Spleen (tissue), 11 donors: ENCODE measurements at regions not wholly inside any gene's neighbourhood (a gene's known extent, or its start where the extent isn't known, plus 50 kb on each side); places are given as distances from the start of the nearest gene placed in this dataset.

Experiments used
- DNase-seq: peaks from one replicate; pipeline ENCODE4 v3.0.0-alpha.2; 2020
- H3K27ac ChIP-seq, 8 donors: fragments of 200-600 bp; sonication (generic) in 7 of 8; 1 replicate in 4 of 8; 2 replicates in 4 of 8; pipeline versions ENCODE4 v1.5.0 to v1.8.0; 2016 to 2021; ENCODE audit warnings: inconsistent platforms in 4 of 8, mild to moderate bottlenecking in 4 of 8, moderate library complexity in 1 of 8
- H3K27me3 ChIP-seq, 7 donors: fragments of 200-600 bp; sonication (generic) in 6 of 7; replicated peaks in 1 of 7; 1 replicate in 4 of 7; 2 replicates in 3 of 7; pipeline versions ENCODE4 v1.5.0 to v1.8.0; 2016 to 2021; ENCODE audit warnings: inconsistent platforms in 3 of 7, mild to moderate bottlenecking in 1 of 7
- H3K36me3 ChIP-seq, 6 donors: fragments of 200-600 bp; sonication (generic) in 5 of 6; 1 replicate in 4 of 6; 2 replicates in 2 of 6; pipeline versions ENCODE4 v1.5.0 to v1.8.0; 2016 to 2021; ENCODE audit warnings: inconsistent platforms in 2 of 6
- H3K4me1 ChIP-seq, 6 donors: fragments of 200-600 bp; sonication (generic) in 5 of 6; 1 replicate in 3 of 6; 2 replicates in 3 of 6; pipeline versions ENCODE4 v1.5.0 to v1.8.0; 2016 to 2021; ENCODE audit warnings: inconsistent platforms in 3 of 6
- H3K4me3 ChIP-seq, 8 donors: fragments of 200-600 bp; sonication (generic) in 7 of 8; 1 replicate in 4 of 8; 2 replicates in 4 of 8; pipeline versions ENCODE4 v1.5.0 to v1.8.0; 2016 to 2021; ENCODE audit warnings: inconsistent platforms in 4 of 8, mild to moderate bottlenecking in 4 of 8, moderate library complexity in 2 of 8
- H3K9me3 ChIP-seq, 8 donors: fragments of 200-600 bp; sonication (generic) in 7 of 8; 1 replicate in 4 of 8; 2 replicates in 4 of 8; pipeline versions ENCODE4 v1.5.0 to v1.8.0; 2016 to 2021; ENCODE audit warnings: inconsistent platforms in 4 of 8
- POLR2A ChIP-seq, 3 donors: fragments of 450-650 bp; IDR thresholded peaks; one replicate each; pipeline ENCODE4 v1.5.1; 2017; ENCODE audit warnings: antibody characterized with exemption in 3 of 3, mild to moderate bottlenecking in 1 of 3
- POLR2AphosphoS5 ChIP-seq, 3 donors: sonication (generic); formaldehyde crosslinking; IDR thresholded peaks; one replicate each; pipeline ENCODE4 v1.5.1; 2017; ENCODE audit warnings: antibody characterized with exemption in 3 of 3
- WGBS, 5 donors: extraction: QIAGEN DNeasy Blood & Tissue Kit in 3 of 5; methylation state at CpG; one replicate each; pipeline versions ENCODE4 v1.1.5 to v1.1.7; 2013 to 2018; 5-methylcytosine and 5-hydroxymethylcytosine counted together
- intact Hi-C: fragments of 100-400 bp; cut with DNase I; formaldehyde crosslinking; loops from one replicate; pipeline ENCODE4 v1.15.0; 2023; ENCODE audit warnings: low total_unique reads
- TF ChIP-seq, protein P1 (sequence below), 11 experiments: fragments of 200-600 bp in 7 of 11; fragments of 450-650 bp in 4 of 11; sonication (generic) in 4 of 11; IDR thresholded peaks in 8 of 11; conservative IDR thresholded peaks in 3 of 11; 1 replicate in 7 of 11; 2 replicates in 4 of 11; pipeline versions ENCODE4 v1.4.0 to v1.8.0; 2016 to 2021; ENCODE audit warnings: antibody characterized with exemption in 11 of 11, inconsistent platforms in 4 of 11, mild to moderate bottlenecking in 1 of 11
- donor health status: healthy with polysubstance abuse.
- donor health status: DM: no; HTN: no; CAD: no; lungs with moderate emphysema.
- donor health status: DM: no; HTN: no; CAD: no.
- donor health status: Bipolar disorder and iron deficiency.
- donor health status: healthy.
- donor health status: DM: no; HTN: no; CAD: no.
- donor health status: DM: yes; HTN: yes; CAD: no.

DNA sequence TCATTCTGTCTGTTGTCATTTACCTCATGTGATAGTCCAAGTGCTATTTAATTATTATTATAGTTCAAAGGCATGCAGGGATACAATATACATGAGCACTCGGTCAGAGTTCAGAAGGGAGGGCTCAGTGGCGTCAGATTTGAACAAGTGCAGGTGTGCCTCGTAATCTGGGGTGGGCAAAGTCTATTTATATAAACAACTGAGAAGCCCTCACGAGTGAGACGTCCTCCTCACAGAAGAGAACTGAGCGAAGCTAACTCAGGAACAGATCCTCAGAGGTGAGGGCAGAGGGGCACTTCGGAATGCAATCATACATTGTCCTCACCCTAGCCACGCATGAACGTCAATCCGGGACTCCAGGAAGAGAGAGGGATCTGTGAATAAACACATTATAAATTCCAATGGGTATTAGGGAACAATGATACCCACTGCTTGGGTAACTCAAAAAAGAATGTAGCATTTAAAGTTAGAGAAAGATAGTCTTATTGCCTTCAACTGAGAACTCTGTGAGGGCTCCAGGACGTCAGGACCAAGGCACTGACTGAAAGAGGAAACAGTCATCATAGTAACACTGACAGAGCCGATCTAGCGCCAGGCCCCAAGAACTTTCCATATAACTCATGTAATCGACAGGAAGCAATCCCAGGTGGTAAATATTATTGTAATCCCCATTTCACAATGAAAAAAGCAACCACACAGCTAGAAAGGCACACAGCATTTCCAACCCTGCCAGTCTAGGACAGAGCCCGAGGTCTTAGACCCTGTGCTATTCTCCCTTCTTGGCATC lies 127.1 kb upstream of the B3GALT2 start:
- intact Hi-C loops: no loop called here
- WGBS, 5 donors: 75 to 86% (median 82%) methylated on average over 14 to 15 of the region's 15 CpGs
- Histone ChIP-seq H3K27ac (no peak overlapping the region), H3K36me3 (no peaks in the 10 kb centered on the region), H3K27me3 (no peaks in the 10 kb centered on the region), H3K4me1 (peaks cover 0 to 7% (median 0%) of the 10 kb centered on the region in 6 donors), H3K9me3 (peaks cover 0 to 11% (median 8%) of the 10 kb centered on the region in 8 donors), H3K4me3 (no peak overlapping the region)
- DNase-seq: no peak
- TF ChIP-seq POLR2A (IDR thresholded peaks at IDR 0.05): no peak
- TF ChIP-seq POLR2AphosphoS5 (IDR thresholded peaks at IDR 0.05): no peak
- TF ChIP-seq, protein P1, sequence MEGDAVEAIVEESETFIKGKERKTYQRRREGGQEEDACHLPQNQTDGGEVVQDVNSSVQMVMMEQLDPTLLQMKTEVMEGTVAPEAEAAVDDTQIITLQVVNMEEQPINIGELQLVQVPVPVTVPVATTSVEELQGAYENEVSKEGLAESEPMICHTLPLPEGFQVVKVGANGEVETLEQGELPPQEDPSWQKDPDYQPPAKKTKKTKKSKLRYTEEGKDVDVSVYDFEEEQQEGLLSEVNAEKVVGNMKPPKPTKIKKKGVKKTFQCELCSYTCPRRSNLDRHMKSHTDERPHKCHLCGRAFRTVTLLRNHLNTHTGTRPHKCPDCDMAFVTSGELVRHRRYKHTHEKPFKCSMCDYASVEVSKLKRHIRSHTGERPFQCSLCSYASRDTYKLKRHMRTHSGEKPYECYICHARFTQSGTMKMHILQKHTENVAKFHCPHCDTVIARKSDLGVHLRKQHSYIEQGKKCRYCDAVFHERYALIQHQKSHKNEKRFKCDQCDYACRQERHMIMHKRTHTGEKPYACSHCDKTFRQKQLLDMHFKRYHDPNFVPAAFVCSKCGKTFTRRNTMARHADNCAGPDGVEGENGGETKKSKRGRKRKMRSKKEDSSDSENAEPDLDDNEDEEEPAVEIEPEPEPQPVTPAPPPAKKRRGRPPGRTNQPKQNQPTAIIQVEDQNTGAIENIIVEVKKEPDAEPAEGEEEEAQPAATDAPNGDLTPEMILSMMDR (IDR thresholded peaks at IDR 0.05 in 8 of 11, conservative IDR thresholded peaks at IDR 0.05 in 3 of 11): no peak

DNA sequence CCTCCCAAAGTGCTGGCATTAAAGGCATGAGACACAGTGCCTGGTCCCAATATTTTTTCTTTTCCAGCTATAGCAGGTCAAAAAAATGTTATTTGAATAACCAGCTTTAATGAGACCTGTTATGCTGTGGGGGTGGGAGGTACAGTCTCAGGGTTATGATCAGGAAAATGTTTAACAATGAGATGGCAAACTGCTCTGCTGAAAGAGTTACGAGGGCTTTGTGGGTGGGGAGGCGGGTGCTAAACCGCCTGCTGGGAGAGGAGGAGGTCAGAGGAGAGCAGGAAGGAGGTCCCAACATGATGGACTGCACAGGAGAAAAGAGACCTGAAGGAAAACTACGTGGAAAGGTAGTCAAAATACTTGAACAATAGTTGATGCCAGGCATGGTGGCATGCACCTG lies 126.0 kb upstream of the B3GALT2 start:
- Histone ChIP-seq H3K4me3 (no peak overlapping the region), H3K27ac (no peak overlapping the region), H3K9me3 (no peaks in the 10 kb centered on the region), H3K36me3 (no peaks in the 10 kb centered on the region), H3K4me1 (peaks cover 0 to 7% (median 0%) of the 10 kb centered on the region in 6 donors), H3K27me3 (no peaks in the 10 kb centered on the region)
- TF ChIP-seq POLR2AphosphoS5 (IDR thresholded peaks at IDR 0.05) (no peak), POLR2A (IDR thresholded peaks at IDR 0.05) (no peak)
- TF ChIP-seq, protein P1 (IDR thresholded peaks at IDR 0.05 in 8 of 11, conservative IDR thresholded peaks at IDR 0.05 in 3 of 11): no peak
- intact Hi-C loops: no loop called here
- 61 to 87% (median 81%) methylated on average over 4 of the region's 4 CpGs for WGBS, 5 donors
- no peak for DNase-seq

DNA sequence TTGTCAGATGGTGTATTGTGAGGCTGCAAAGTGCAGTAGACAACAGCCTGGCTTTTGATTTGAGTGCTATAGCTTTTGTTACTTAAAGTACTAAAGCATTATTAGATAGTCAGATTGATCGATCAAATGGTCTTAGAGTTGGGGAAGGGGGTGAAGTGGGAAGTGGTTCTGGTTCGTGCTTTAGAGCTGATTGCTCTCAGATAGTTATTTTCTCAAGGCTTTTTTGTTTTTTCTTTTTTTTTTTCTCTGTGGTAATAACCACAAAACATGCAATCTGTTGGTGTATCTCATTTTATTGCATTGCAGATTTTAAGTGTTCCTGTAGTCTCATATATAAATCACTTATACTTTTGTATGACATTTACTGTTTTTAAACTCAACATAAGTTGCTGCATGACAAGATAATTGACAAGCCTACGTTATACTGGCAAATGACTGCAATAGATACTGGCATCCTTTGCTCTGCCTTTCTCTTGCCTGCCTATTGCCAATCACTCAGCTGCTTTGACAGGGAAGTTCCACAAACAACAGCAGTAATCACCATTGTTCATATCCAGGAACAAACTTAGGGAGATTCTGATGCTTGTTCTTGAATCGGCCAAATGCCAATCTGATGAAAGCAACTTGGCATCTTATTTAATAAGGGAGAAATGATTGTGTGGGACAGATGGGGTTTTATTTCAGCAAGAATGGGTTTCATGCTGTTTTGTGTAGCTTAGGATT lies 125.0 kb upstream of the B3GALT2 start:
- no peak for TF ChIP-seq POLR2A (IDR thresholded peaks at IDR 0.05)
- TF ChIP-seq, protein P1 (IDR thresholded peaks at IDR 0.05 in 8 of 11, conservative IDR thresholded peaks at IDR 0.05 in 3 of 11): no peak
- no peak for TF ChIP-seq POLR2AphosphoS5 (IDR thresholded peaks at IDR 0.05)
- no peaks in the 10 kb centered on the region for H3K27me3 ChIP-seq
- H3K4me3 ChIP-seq: no peak overlapping the region
- intact Hi-C loops: no loop called here
- WGBS, 5 donors: 59 to 73% (median 69%) methylated on average over 4 of the region's 4 CpGs
- H3K36me3 ChIP-seq: no peaks in the 10 kb centered on the region
- no peak for DNase-seq
- H3K4me1 ChIP-seq: peaks cover 0 to 7% (median 0%) of the 10 kb centered on the region in 6 donors
- no peak overlapping the region for H3K27ac ChIP-seq
- H3K9me3 ChIP-seq: no peaks in the 10 kb centered on the region

DNA sequence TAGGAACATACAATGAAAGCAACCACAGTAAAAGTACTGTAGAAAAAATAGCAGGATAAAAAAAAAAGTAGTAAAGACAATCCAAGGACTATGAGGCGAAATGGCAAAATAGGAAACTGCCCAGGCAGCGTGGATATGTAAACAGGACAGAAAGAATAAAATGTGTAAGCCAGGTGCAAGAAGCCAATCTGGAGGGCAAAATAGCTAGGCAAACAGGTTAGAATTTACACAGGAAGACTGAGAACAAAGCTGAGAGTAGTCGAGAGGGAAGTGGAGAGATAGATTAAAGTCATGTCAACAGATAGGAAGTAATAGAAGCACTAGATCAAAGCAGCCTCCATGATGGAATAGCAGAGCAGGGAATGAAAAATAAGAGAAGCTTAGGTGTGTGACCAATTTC lies 124.2 kb upstream of the B3GALT2 start:
- 57 to 64% (median 62%) methylated on average over 3 of the region's 3 CpGs for WGBS, 5 donors
- intact Hi-C loops: no loop called here
- no peaks in the 10 kb centered on the region for H3K9me3 ChIP-seq
- no peak overlapping the region for H3K27ac ChIP-seq
- no peaks in the 10 kb centered on the region for H3K27me3 ChIP-seq
- H3K36me3 ChIP-seq: no peaks in the 10 kb centered on the region
- TF ChIP-seq, protein P1 (IDR thresholded peaks at IDR 0.05 in 8 of 11, conservative IDR thresholded peaks at IDR 0.05 in 3 of 11): no peak
- TF ChIP-seq POLR2AphosphoS5 (IDR thresholded peaks at IDR 0.05): no peak
- TF ChIP-seq POLR2A (IDR thresholded peaks at IDR 0.05): no peak
- no peak overlapping the region for H3K4me3 ChIP-seq
- peaks cover 0 to 7% (median 0%) of the 10 kb centered on the region in 6 donors for H3K4me1 ChIP-seq
- no peak for DNase-seq
